A549 (cell line): ENCODE measurements at regions not wholly inside any gene's neighbourhood (a gene's known extent, or its start where the extent isn't known, plus 50 kb on each side); places are given as distances from the start of the nearest gene placed in this dataset.

Source experiments
- BHLHE40 ChIP-seq: IDR thresholded peaks from 2 replicates; pipeline ENCODE4 v1.6.1; 2012; ENCODE audit warnings: low read depth, low read length, inconsistent platforms
- GATA3 ChIP-seq: IDR thresholded peaks from 2 replicates; pipeline ENCODE4 v1.6.1; 2012; ENCODE audit warnings: borderline replicate concordance
- JUN ChIP-seq, 2 experiments: fragments of >200 bp; sonication (Bioruptor Twin); formaldehyde crosslinking; IDR thresholded peaks; 2 replicates in 1 of 2; 3 replicates in 1 of 2; pipeline ENCODE4 v1.6.1; 2016 to 2017
- JUNB ChIP-seq: fragments of >200 bp; sonication (Bioruptor Twin); formaldehyde crosslinking; IDR thresholded peaks from 2 replicates; pipeline ENCODE4 v1.6.1; 2016
- MYC ChIP-seq: IDR thresholded peaks from 2 replicates; pipeline ENCODE4 v1.6.1; 2012; ENCODE audit warnings: mild to moderate bottlenecking, inconsistent platforms, low read length, improper control_type of control experiment, borderline replicate concordance
- POLR2A ChIP-seq: IDR thresholded peaks from 2 replicates; pipeline ENCODE4 v1.6.1; 2012; ENCODE audit warnings: mild to moderate bottlenecking, low read length
- POLR2AphosphoS2 ChIP-seq: conservative IDR thresholded peaks from 2 replicates; pipeline ENCODE4 v1.6.1; 2012; ENCODE audit warnings: low read length, improper control_type of control experiment, inconsistent platforms
- RAD21 ChIP-seq, 2 experiments: fragments of >200 bp in 1 of 2; sonication (Bioruptor Twin) in 1 of 2; formaldehyde crosslinking in 1 of 2; IDR thresholded peaks in 1 of 2; conservative IDR thresholded peaks in 1 of 2; 2 replicates in 1 of 2; 3 replicates in 1 of 2; pipeline ENCODE4 v1.6.1; 2012 to 2018; ENCODE audit warnings: inconsistent platforms in 1 of 2
- RARB ChIP-seq: fragments of 250-450 bp; sonication (Bioruptor Pico); IDR thresholded peaks from 2 replicates; pipeline ENCODE4 v1.8.0; 2021; ENCODE audit warnings: mild to moderate bottlenecking, moderate library complexity
- TF ChIP-seq, protein P1 (sequence below): fragments of >200 bp; sonication (Bioruptor Twin); formaldehyde crosslinking; IDR thresholded peaks from 3 replicates; pipeline ENCODE4 v1.5.1; 2016

DNA sequence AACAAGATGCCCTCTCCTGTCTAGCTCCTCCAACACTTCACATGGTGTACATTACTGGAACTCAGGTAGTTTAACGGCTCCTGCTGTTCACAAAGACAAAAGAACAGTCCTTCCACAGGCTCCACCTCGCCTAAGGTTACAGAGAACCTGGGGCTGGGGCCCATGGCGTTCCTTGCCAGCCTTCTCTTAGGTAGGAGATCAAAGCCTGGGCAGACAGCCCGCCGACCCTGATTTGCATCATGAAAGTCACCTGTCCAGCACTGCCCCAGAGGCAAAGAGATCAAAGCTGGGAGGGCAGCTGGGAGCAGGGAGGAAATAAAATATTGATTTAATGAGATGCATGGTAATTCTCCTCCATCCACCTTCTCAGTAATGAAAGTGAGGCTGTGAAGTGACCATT is 115.0 kb upstream of the SLIT3 start:
- TF ChIP-seq, protein P1, sequence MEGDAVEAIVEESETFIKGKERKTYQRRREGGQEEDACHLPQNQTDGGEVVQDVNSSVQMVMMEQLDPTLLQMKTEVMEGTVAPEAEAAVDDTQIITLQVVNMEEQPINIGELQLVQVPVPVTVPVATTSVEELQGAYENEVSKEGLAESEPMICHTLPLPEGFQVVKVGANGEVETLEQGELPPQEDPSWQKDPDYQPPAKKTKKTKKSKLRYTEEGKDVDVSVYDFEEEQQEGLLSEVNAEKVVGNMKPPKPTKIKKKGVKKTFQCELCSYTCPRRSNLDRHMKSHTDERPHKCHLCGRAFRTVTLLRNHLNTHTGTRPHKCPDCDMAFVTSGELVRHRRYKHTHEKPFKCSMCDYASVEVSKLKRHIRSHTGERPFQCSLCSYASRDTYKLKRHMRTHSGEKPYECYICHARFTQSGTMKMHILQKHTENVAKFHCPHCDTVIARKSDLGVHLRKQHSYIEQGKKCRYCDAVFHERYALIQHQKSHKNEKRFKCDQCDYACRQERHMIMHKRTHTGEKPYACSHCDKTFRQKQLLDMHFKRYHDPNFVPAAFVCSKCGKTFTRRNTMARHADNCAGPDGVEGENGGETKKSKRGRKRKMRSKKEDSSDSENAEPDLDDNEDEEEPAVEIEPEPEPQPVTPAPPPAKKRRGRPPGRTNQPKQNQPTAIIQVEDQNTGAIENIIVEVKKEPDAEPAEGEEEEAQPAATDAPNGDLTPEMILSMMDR: no peak
- TF ChIP-seq JUNB: no peak
- no peak for TF ChIP-seq POLR2A
- TF ChIP-seq RAD21 (conservative IDR thresholded peaks at IDR 0.05 in 1 of 2, IDR thresholded peaks at IDR 0.05 in 1 of 2): no peak
- no peak for TF ChIP-seq JUN (IDR thresholded peaks at IDR 0.05)
- TF ChIP-seq GATA3: no peak
- no peak for TF ChIP-seq RARB (CRISPR knock-in tag)
- TF ChIP-seq MYC: no peak
- no peak for TF ChIP-seq POLR2AphosphoS2
- no peak for TF ChIP-seq BHLHE40
